Thoracic aorta (tissue), 2 donors: ENCODE measurements at regions not wholly inside any gene's neighbourhood (a gene's known extent, or its start where the extent isn't known, plus 50 kb on each side); places are given as distances from the start of the nearest gene placed in this dataset.

Experiments used
- ATAC-seq: fragments of 150-250 bp; one replicate; pipeline ENCODE4 v1.8.0; 2017; ENCODE audit warnings: low read depth; ENCODE audit not compliant: insufficient number of reproducible peaks, low FRiP score
- DNase-seq: peaks from one replicate; pipeline ENCODE4 v3.0.0-alpha.2; 2020; ENCODE audit warnings: low spot score
- H3K27ac ChIP-seq, 2 donors: fragments of 200-600 bp; sonication (generic); 1 replicate in 1 of 2; 2 replicates in 1 of 2; pipeline ENCODE4 v1.5.1; 2016; ENCODE audit warnings: mild to moderate bottlenecking in 2 of 2, moderate library complexity in 2 of 2
- H3K27me3 ChIP-seq: fragments of 200-600 bp; sonication (generic); replicated peaks from 2 replicates; pipeline ENCODE4 v1.6.0; 2016; ENCODE audit warnings: mild to moderate bottlenecking; ENCODE audit not compliant: insufficient read depth
- H3K36me3 ChIP-seq: fragments of 200-600 bp; sonication (generic); one replicate; pipeline ENCODE4 v1.5.1; 2016
- H3K4me1 ChIP-seq, 2 donors: fragments of 200-600 bp; sonication (generic); 1 replicate in 1 of 2; 2 replicates in 1 of 2; pipeline versions ENCODE4 v1.5.1 to v1.6.0; 2016; ENCODE audit warnings: low read depth in 2 of 2, mild to moderate bottlenecking in 1 of 2; ENCODE audit not compliant: control insufficient read depth in 1 of 2
- H3K4me3 ChIP-seq: fragments of 200-600 bp; sonication (generic); 2 replicates; pipeline ENCODE4 v1.5.1; 2016; ENCODE audit warnings: mild to moderate bottlenecking
- H3K9me3 ChIP-seq: fragments of 200-600 bp; sonication (generic); 2 replicates; pipeline ENCODE4 v1.5.1; 2016
- TF ChIP-seq, protein P1 (sequence below): fragments of 200-600 bp; sonication (generic); IDR thresholded peaks from one replicate; pipeline ENCODE4 v1.5.1; 2019; ENCODE audit warnings: antibody characterized with exemption

DNA sequence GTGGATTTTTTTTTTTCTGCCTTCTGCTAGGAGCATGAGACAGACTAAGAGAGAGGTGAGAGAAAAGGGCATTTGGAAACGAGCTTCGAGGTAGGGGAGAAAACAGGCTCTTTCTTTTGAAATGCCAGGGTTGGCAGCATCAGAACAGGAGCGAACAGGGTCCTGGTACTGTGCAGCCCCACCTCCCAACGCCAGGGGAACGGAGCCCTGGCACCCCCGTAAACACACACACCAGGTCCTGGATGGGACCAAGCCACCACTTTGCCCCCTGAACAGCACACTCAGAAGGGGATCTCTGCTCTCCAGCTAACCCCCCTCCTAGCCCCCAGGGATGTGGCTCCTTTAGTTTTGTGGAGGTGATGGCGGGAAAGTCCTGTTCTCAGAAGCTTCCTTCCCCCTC is 127.1 kb downstream of the CTTN start:
- Histone ChIP-seq H3K27me3 (no peaks in the 10 kb centered on the region), H3K36me3 (no peaks in the 10 kb centered on the region), H3K4me3 (no peak overlapping the region), H3K27ac (no peak overlapping the region), H3K9me3 (no peaks in the 10 kb centered on the region), H3K4me1 (no peaks in the 10 kb centered on the region)
- DNase-seq (no peak), ATAC-seq (no peak)
- TF ChIP-seq, protein P1, sequence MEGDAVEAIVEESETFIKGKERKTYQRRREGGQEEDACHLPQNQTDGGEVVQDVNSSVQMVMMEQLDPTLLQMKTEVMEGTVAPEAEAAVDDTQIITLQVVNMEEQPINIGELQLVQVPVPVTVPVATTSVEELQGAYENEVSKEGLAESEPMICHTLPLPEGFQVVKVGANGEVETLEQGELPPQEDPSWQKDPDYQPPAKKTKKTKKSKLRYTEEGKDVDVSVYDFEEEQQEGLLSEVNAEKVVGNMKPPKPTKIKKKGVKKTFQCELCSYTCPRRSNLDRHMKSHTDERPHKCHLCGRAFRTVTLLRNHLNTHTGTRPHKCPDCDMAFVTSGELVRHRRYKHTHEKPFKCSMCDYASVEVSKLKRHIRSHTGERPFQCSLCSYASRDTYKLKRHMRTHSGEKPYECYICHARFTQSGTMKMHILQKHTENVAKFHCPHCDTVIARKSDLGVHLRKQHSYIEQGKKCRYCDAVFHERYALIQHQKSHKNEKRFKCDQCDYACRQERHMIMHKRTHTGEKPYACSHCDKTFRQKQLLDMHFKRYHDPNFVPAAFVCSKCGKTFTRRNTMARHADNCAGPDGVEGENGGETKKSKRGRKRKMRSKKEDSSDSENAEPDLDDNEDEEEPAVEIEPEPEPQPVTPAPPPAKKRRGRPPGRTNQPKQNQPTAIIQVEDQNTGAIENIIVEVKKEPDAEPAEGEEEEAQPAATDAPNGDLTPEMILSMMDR = no peak

GRCh38 chr11:70526116-70527045 is 128.1 kb downstream of the CTTN start:
- Histone ChIP-seq H3K4me1 (no peaks in the 10 kb centered on the region), H3K4me3 (no peak overlapping the region), H3K27ac (no peak overlapping the region), H3K36me3 (no peaks in the 10 kb centered on the region), H3K9me3 (no peaks in the 10 kb centered on the region), H3K27me3 (no peaks in the 10 kb centered on the region)
- DNase-seq (no peak), ATAC-seq (no peak)
- TF ChIP-seq, protein P1 = no peak

DNA sequence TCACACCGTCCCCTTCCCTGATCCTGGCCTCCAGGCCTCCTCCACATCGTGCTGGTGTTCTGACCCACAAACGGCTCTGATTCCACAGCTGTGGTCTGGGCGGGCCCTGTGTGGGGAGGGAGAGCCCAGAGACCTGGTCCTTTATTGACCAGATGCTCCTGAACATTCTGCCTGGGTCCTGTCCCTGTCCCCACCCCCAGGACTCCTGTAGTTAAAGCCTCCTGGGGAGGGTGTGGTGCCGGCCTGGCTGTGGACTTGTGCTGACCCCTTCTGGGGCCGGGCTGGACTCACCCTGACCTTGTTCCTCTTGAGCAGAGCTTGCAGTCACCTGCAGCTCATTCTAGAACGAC is 128.7 kb downstream of the CTTN start:
- no peak overlapping the region for H3K27ac ChIP-seq
- H3K9me3 ChIP-seq = no peaks in the 10 kb centered on the region
- TF ChIP-seq, protein P1 = no peak
- H3K27me3 ChIP-seq = no peaks in the 10 kb centered on the region
- H3K4me3 ChIP-seq = no peak overlapping the region
- H3K36me3 ChIP-seq = no peaks in the 10 kb centered on the region
- ATAC-seq (no peak), DNase-seq (no peak)
- no peaks in the 10 kb centered on the region for H3K4me1 ChIP-seq

GRCh38 chr11:70527429-70528045 is 129.2 kb downstream of the CTTN start:
- Histone ChIP-seq H3K4me3 (no peak overlapping the region), H3K27ac (no peak overlapping the region), H3K9me3 (no peaks in the 10 kb centered on the region), H3K36me3 (no peaks in the 10 kb centered on the region), H3K27me3 (no peaks in the 10 kb centered on the region), H3K4me1 (no peaks in the 10 kb centered on the region)
- ATAC-seq (no peak), DNase-seq (no peak)
- TF ChIP-seq, protein P1 = no peak

GRCh38 chr11:70528046-70528793 is 129.9 kb downstream of the CTTN start:
- no peaks in the 10 kb centered on the region for H3K4me1 ChIP-seq

More at GRCh38 chr11:70528046-70528793, 129.9 kb downstream of the CTTN start:
- H3K36me3 ChIP-seq = no peaks in the 10 kb centered on the region
- no peaks in the 10 kb centered on the region for H3K27me3 ChIP-seq
- ATAC-seq (no peak), DNase-seq (no peak)
- no peaks in the 10 kb centered on the region for H3K9me3 ChIP-seq
- H3K27ac ChIP-seq = no peak overlapping the region
- no peak overlapping the region for H3K4me3 ChIP-seq
- TF ChIP-seq, protein P1 = no peak
